Glutamatergic neuron (in vitro differentiated cells): ENCODE measurements at regions not wholly inside any gene's neighbourhood (a gene's known extent, or its start where the extent isn't known, plus 50 kb on each side); places are given as distances from the start of the nearest gene placed in this dataset.

ENCODE experiments used
- DNase-seq: peaks from one replicate; pipeline ENCODE4 v3.0.0; 2022
- H3K27ac Mint-ChIP-seq: one replicate; pipeline ENCODE4 v1.8.0; 2020; ENCODE audit warnings: mild to moderate bottlenecking, mixed read lengths, inconsistent platforms; ENCODE audit not compliant: unreplicated experiment
- H3K27me3 Mint-ChIP-seq: one replicate; pipeline ENCODE4 v1.8.0; 2020; ENCODE audit warnings: mild to moderate bottlenecking, moderate library complexity, mixed read lengths, inconsistent platforms; ENCODE audit not compliant: unreplicated experiment
- H3K36me3 Mint-ChIP-seq: one replicate; pipeline ENCODE4 v1.8.0; 2020; ENCODE audit warnings: mild to moderate bottlenecking, mixed read lengths, inconsistent platforms; ENCODE audit not compliant: unreplicated experiment
- H3K4me1 Mint-ChIP-seq: one replicate; pipeline ENCODE4 v1.8.0; 2020; ENCODE audit warnings: mild to moderate bottlenecking, low read depth, mixed read lengths, inconsistent platforms; ENCODE audit not compliant: unreplicated experiment
- H3K4me3 Mint-ChIP-seq: one replicate; pipeline ENCODE4 v1.8.0; 2020; ENCODE audit warnings: mild to moderate bottlenecking, mixed read lengths, inconsistent platforms; ENCODE audit not compliant: unreplicated experiment
- H3K9me3 Mint-ChIP-seq: one replicate; pipeline ENCODE4 v1.8.0; 2020; ENCODE audit warnings: mild to moderate bottlenecking, moderate library complexity, mixed read lengths, inconsistent platforms; ENCODE audit not compliant: unreplicated experiment
- TF ChIP-seq, protein P1 (sequence below): fragments of 200-600 bp; sonication (generic); IDR thresholded peaks from one replicate; pipeline ENCODE4 v1.5.0; 2021; ENCODE audit not compliant: partially characterized antibody, unreplicated experiment

DNA sequence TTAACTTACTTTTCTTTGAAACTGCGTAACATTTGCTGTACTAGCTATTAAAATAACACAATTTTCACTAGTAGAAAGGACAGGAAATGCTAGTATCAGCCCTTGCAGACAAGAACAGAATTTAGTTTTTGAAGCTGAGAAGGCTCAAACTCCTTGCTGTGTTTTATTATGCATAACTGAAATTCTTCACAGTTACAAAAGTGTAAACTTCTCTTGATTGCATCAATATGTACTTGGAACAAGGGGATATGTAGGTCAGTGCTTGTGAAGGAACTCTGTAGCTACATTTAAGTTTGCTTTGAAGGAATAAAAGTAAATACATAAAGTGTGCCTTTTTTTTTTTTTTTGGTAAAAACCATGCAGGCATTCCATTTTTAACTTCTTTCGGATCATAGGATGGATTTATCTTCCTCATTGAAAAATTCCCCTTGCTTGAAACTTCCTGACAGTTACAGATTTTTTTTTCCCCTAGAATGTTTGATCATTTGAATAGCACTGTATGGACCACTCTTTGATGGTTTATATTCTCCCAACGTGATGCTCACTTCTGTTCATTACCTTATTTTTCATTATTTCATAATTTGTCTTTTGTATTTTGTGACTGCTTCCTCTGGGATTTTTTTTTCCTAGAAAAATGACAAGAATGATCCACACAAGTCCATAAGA lies 94.9 kb upstream of the DAB2 start:
- TF ChIP-seq, protein P1, sequence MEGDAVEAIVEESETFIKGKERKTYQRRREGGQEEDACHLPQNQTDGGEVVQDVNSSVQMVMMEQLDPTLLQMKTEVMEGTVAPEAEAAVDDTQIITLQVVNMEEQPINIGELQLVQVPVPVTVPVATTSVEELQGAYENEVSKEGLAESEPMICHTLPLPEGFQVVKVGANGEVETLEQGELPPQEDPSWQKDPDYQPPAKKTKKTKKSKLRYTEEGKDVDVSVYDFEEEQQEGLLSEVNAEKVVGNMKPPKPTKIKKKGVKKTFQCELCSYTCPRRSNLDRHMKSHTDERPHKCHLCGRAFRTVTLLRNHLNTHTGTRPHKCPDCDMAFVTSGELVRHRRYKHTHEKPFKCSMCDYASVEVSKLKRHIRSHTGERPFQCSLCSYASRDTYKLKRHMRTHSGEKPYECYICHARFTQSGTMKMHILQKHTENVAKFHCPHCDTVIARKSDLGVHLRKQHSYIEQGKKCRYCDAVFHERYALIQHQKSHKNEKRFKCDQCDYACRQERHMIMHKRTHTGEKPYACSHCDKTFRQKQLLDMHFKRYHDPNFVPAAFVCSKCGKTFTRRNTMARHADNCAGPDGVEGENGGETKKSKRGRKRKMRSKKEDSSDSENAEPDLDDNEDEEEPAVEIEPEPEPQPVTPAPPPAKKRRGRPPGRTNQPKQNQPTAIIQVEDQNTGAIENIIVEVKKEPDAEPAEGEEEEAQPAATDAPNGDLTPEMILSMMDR = no peak
- Mint-ChIP-seq H3K27me3 (peaks cover 2% of the 10 kb centered on the region), H3K36me3 (no peaks in the 10 kb centered on the region), H3K9me3 (no peaks in the 10 kb centered on the region), H3K4me3 (no peak overlapping the region), H3K27ac (no peak overlapping the region), H3K4me1 (no peaks in the 10 kb centered on the region)
- DNase-seq = no peak

- Mint-ChIP-seq H3K4me1 (no peaks in the 10 kb centered on the region), H3K4me3 (no peak overlapping the region), H3K36me3 (no peaks in the 10 kb centered on the region), H3K9me3 (no peaks in the 10 kb centered on the region), H3K27me3 (peaks cover 2% of the 10 kb centered on the region), H3K27ac (no peak overlapping the region)
- TF ChIP-seq, protein P1 = no peak
- DNase-seq = no peak
Measured at GRCh38 chr5:39519079-39519478, 94.3 kb upstream of the DAB2 start.

- Mint-ChIP-seq H3K27ac (no peak overlapping the region), H3K4me3 (no peak overlapping the region)
Measured at GRCh38 chr5:39518516-39518915, 93.7 kb upstream of the DAB2 start.

GRCh38 chr5:39517800-39518199 lies 93.0 kb upstream of the DAB2 start:
- Mint-ChIP-seq H3K4me1 (no peaks in the 10 kb centered on the region), H3K36me3 (no peaks in the 10 kb centered on the region)

More at GRCh38 chr5:39518516-39518915, 93.7 kb upstream of the DAB2 start:
- DNase-seq = no peak
- H3K36me3 Mint-ChIP-seq = no peaks in the 10 kb centered on the region
- TF ChIP-seq, protein P1 = no peak
- H3K9me3 Mint-ChIP-seq = no peaks in the 10 kb centered on the region
- peaks cover 2% of the 10 kb centered on the region for H3K27me3 Mint-ChIP-seq
- no peaks in the 10 kb centered on the region for H3K4me1 Mint-ChIP-seq

DNA sequence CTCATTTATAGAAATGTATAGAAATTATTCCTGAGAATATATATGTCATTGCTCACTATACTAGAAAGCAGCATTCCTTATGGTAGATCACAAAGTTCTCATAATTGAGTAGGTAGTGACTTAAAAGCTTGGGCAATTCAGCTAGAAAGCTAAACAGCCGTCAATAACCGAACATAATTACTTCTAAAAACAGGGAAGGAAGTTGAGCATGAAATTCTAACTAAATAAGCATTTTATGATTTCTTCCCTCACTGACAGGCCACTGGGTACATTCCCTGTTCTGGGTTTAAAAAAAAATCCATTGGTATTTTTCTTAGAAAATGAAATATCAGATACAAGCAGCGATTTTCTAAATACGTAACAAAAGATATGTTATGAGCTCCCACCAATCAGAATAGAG lies 91.1 kb upstream of the DAB2 start:
- Mint-ChIP-seq H3K4me3 (no peak overlapping the region), H3K36me3 (no peaks in the 10 kb centered on the region), H3K9me3 (no peaks in the 10 kb centered on the region), H3K4me1 (no peaks in the 10 kb centered on the region), H3K27me3 (no peaks in the 10 kb centered on the region), H3K27ac (no peak overlapping the region)
- no peak for DNase-seq
- TF ChIP-seq, protein P1 = no peak

More at GRCh38 chr5:39517800-39518199, 93.0 kb upstream of the DAB2 start:
- Mint-ChIP-seq H3K9me3 (no peaks in the 10 kb centered on the region), H3K4me3 (no peak overlapping the region), H3K27ac (no peak overlapping the region), H3K27me3 (peaks cover under 1% of the 10 kb centered on the region)
- TF ChIP-seq, protein P1 = no peak
- DNase-seq = no peak
